HL-60 (cell line): ENCODE measurements at regions not wholly inside any gene's neighbourhood (a gene's known extent, or its start where the extent isn't known, plus 50 kb on each side); places are given as distances from the start of the nearest gene placed in this dataset.

Experiments
- DNase-seq, 2 experiments: peaks; one replicate each; pipeline ENCODE4 v3.0.0-alpha.2; 2010 to 2020; ENCODE audit warnings: low read depth in 1 of 2, low spot score in 1 of 2
- H3K27ac ChIP-seq: fragments of 250-450 bp; sonication (Bioruptor Pico); replicated peaks from 2 replicates; pipeline ENCODE4 v1.5.1; 2020; ENCODE audit warnings: mild to moderate bottlenecking, moderate library complexity
- H3K27me3 ChIP-seq: fragments of 250-450 bp; sonication (Bioruptor Pico); 2 replicates; pipeline ENCODE4 v1.5.1; 2021; ENCODE audit warnings: mild to moderate bottlenecking, moderate library complexity; ENCODE audit not compliant: insufficient read depth, poor library complexity, severe bottlenecking
- H3K4me3 ChIP-seq: replicated peaks from 2 replicates; pipeline ENCODE4 v1.5.1; 2011; ENCODE audit warnings: mild to moderate bottlenecking, control low read depth, low read length; ENCODE audit not compliant: insufficient read depth
- CTCF ChIP-seq: IDR thresholded peaks from one replicate; pipeline ENCODE4 v1.5.1; 2011; ENCODE audit warnings: low read length, control low read depth, inconsistent platforms; ENCODE audit not compliant: insufficient read depth
- GABPA ChIP-seq: IDR thresholded peaks from 2 replicates; pipeline ENCODE4 v1.6.1; 2012; ENCODE audit warnings: low read depth
- POLR2AphosphoS5 ChIP-seq: IDR thresholded peaks from 2 replicates; pipeline ENCODE4 v1.6.1; 2012; ENCODE audit warnings: low read depth
- REST ChIP-seq: IDR thresholded peaks from 2 replicates; pipeline ENCODE4 v1.6.1; 2012; ENCODE audit warnings: low read depth; ENCODE audit not compliant: insufficient replicate concordance
- SPI1 ChIP-seq: IDR thresholded peaks from 2 replicates; pipeline ENCODE4 v1.6.1; 2012; ENCODE audit warnings: low read depth, mild to moderate bottlenecking, borderline replicate concordance

- Histone ChIP-seq H3K27ac (no peak overlapping the region), H3K27me3 (no peaks in the 10 kb centered on the region), H3K4me3 (no peak overlapping the region)
- no peak for DNase-seq
- TF ChIP-seq CTCF: no peak
These were observed 114.0 kb downstream of the CARTPT start for GRCh38 chr5:71832812-71833715.

GRCh38 chr5:71834601-71835000 lies 115.5 kb downstream of the CARTPT start:
- H3K27ac ChIP-seq: no peak overlapping the region
- no peak for DNase-seq
- TF ChIP-seq CTCF (no peak), POLR2AphosphoS5 (no peak), GABPA (no peak), REST (no peak), SPI1 (no peak)
- no peaks in the 10 kb centered on the region for H3K27me3 ChIP-seq
- H3K4me3 ChIP-seq: no peak overlapping the region

GRCh38 chr5:71836084-71836483 lies 117.0 kb downstream of the CARTPT start:
- H3K27me3 ChIP-seq: no peaks in the 10 kb centered on the region
- no peak overlapping the region for H3K4me3 ChIP-seq
- H3K27ac ChIP-seq: no peak overlapping the region
- no peak for DNase-seq
- no peak for TF ChIP-seq REST
- no peak for TF ChIP-seq CTCF
- no peak for TF ChIP-seq SPI1
- no peak for TF ChIP-seq GABPA
- no peak for TF ChIP-seq POLR2AphosphoS5
